ENCODE measurements at regions not wholly inside any gene's neighbourhood (a gene's known extent, or its start where the extent isn't known, plus 50 kb on each side); places are given as distances from the start of the nearest gene placed in this dataset.

- H3K27me3 ChIP-seq = no peaks in the 10 kb centered on the region
- TF ChIP-seq CTCF (IDR thresholded peaks at IDR 0.05) = no peak
- H3K4me1 ChIP-seq = no peaks in the 10 kb centered on the region
- no peaks in the 10 kb centered on the region for H3K36me3 ChIP-seq
- DNase-seq (ENCODE audit: low spot score) = no peak
- no peak overlapping the region for H3K27ac ChIP-seq
- H3K4me3 ChIP-seq = no peak overlapping the region
- no peaks in the 10 kb centered on the region for H3K9me3 ChIP-seq
Measured at GRCh38 chr3:25376340-25376739, 51.7 kb upstream of the RARB start.

- no peaks in the 10 kb centered on the region for H3K27me3 ChIP-seq
- no peaks in the 10 kb centered on the region for H3K36me3 ChIP-seq
- no peaks in the 10 kb centered on the region for H3K4me1 ChIP-seq
- H3K9me3 ChIP-seq = no peaks in the 10 kb centered on the region
- TF ChIP-seq CTCF (IDR thresholded peaks at IDR 0.05) = no peak
- DNase-seq (ENCODE audit: low spot score) = no peak
- H3K27ac ChIP-seq = no peak overlapping the region
- no peak overlapping the region for H3K4me3 ChIP-seq
Measured at GRCh38 chr3:25377042-25377441, 51.0 kb upstream of the RARB start.

All from right atrium auricular region (tissue), 2 donors.